K562 (cell line): ENCODE measurements at regions not wholly inside any gene's neighbourhood (a gene's known extent, or its start where the extent isn't known, plus 50 kb on each side); places are given as distances from the start of the nearest gene placed in this dataset.

Source experiments
- ATAC-seq: fragments of 200-7000 bp; cut with Tn5 transposase; 3 replicates; pipeline ENCODE4 v1.9.1; 2020; ENCODE audit warnings: moderate library complexity
- BruUV-seq: library from RNA; stranded (reverse); fragments of 400-500 nt; replicated peaks from 2 replicates; lab custom pipeline; 2021; lab: Mats Ljungman, UMichigan
- CTCF ChIA-PET: fragments of 300-600 bp; formaldehyde crosslinking; extraction: SDS; loops from one replicate; lab custom pipeline; 2021; ENCODE audit warnings: low intra/inter-chr PET ratio; lab: Yijun Ruan, JAX
- POLR2A ChIA-PET: fragments of 300-600, 350-650 bp; sonication (Branson Sonifier 250); formaldehyde crosslinking; extraction: SDS; loops from one replicate; lab custom pipeline; 2021; ENCODE audit warnings: antibody characterized with exemption, inconsistent platforms; lab: Yijun Ruan, JAX
- DNase-seq, 4 experiments: peaks; one replicate each; pipeline versions ENCODE4 v3.0.0 to v3.0.0-alpha.2; 2011 to 2018; ENCODE audit warnings: low spot score in 3 of 4, mixed read lengths in 3 of 4; ENCODE audit errors: extremely low read depth in 1 of 4
- FAIRE-seq: peaks from 2 replicates; lab custom pipeline; 2011; peaks lifted over from hg19 to GRCh38; lab: Jason Lieb, UNC
- H2AFZ ChIP-seq: 2 replicates; pipeline ENCODE4 v1.6.0; 2011; ENCODE audit warnings: low read depth, low read length, control low read depth, inconsistent platforms
- H3K27ac ChIP-seq: fragments of 200-600 bp; 3 replicates; pipeline ENCODE4 v1.8.0; 2011; ENCODE audit warnings: low read depth, mild to moderate bottlenecking, control low read depth, inconsistent platforms, low read length, moderate library complexity, mixed read lengths; ENCODE audit errors: extremely low read depth
- H3K27me3 ChIP-seq, 2 experiments: fragments of 300-600 bp in 1 of 2; 2 replicates in 1 of 2; 3 replicates in 1 of 2; pipeline versions ENCODE4 v1.6.0 to v1.8.0; 2011; ENCODE audit warnings: inconsistent platforms in 2 of 2, low read length in 2 of 2, mild to moderate bottlenecking in 1 of 2, mixed read lengths in 1 of 2, moderate library complexity in 1 of 2; ENCODE audit not compliant: control insufficient read depth in 2 of 2, insufficient read depth in 2 of 2
- H3K36me3 ChIP-seq: fragments of 300-600 bp; 3 replicates; pipeline ENCODE4 v1.8.0; 2011; ENCODE audit warnings: mild to moderate bottlenecking, low read length, inconsistent platforms; ENCODE audit not compliant: control insufficient read depth, insufficient read depth
- H3K4me1 ChIP-seq, 2 experiments: fragments of 200-600 bp in 1 of 2; replicated peaks in 1 of 2; 2 replicates in 1 of 2; 3 replicates in 1 of 2; pipeline versions ENCODE4 v1.5.1 to v1.8.0; 2011; ENCODE audit warnings: inconsistent platforms in 2 of 2, low read length in 2 of 2, mild to moderate bottlenecking in 1 of 2, mixed read lengths in 1 of 2, moderate library complexity in 1 of 2; ENCODE audit not compliant: control insufficient read depth in 2 of 2, insufficient read depth in 2 of 2
- H3K4me2 ChIP-seq: 2 replicates; pipeline ENCODE4 v1.6.1; 2011; ENCODE audit warnings: low read length, control low read depth, inconsistent platforms, mixed read lengths; ENCODE audit not compliant: insufficient read depth
- H3K4me3 ChIP-seq: fragments of 200-600 bp; sonication (generic), shearing (Covaris generic); 2 replicates; pipeline ENCODE4 v1.5.1; 2016; ENCODE audit warnings: control low read depth, inconsistent platforms
- H3K79me2 ChIP-seq: fragments of 200-600 bp; 3 replicates; pipeline ENCODE4 v1.8.0; 2011; ENCODE audit warnings: low read length, inconsistent platforms; ENCODE audit not compliant: control insufficient read depth, insufficient read depth
- H3K9ac ChIP-seq, 2 experiments: 2 replicates each; pipeline versions ENCODE4 v1.6.0 to v1.6.1; 2011; ENCODE audit warnings: low read depth in 2 of 2, low read length in 2 of 2, control low read depth in 1 of 2, inconsistent platforms in 1 of 2, mild to moderate bottlenecking in 1 of 2, mixed read lengths in 1 of 2; ENCODE audit not compliant: insufficient read depth in 1 of 2
- H3K9me1 ChIP-seq: one replicate; pipeline ENCODE4 v1.6.0; 2011; ENCODE audit warnings: inconsistent platforms, mild to moderate bottlenecking, low read length, moderate library complexity; ENCODE audit not compliant: control insufficient read depth, insufficient read depth
- H3K9me3 ChIP-seq: replicated peaks from 2 replicates; pipeline ENCODE4 v1.5.1; 2011; ENCODE audit warnings: low read depth, low read length, inconsistent platforms; ENCODE audit not compliant: control insufficient read depth, insufficient read depth
- H4K20me1 ChIP-seq: replicated peaks from 2 replicates; pipeline ENCODE4 v1.6.1; 2011; ENCODE audit warnings: low read length, inconsistent platforms, mixed read lengths; ENCODE audit not compliant: control insufficient read depth, insufficient read depth
- BCLAF1 ChIP-seq, 2 experiments: fragments of 450-650 bp in 1 of 2; IDR thresholded peaks; 2 replicates each; pipeline ENCODE4 v1.6.1; 2011 to 2017; ENCODE audit warnings: low read depth in 2 of 2, antibody characterized with exemption in 1 of 2, borderline replicate concordance in 1 of 2, low read length in 1 of 2, mild to moderate bottlenecking in 1 of 2, mixed read lengths in 1 of 2; ENCODE audit not compliant: control insufficient read depth in 1 of 2
- ESRRA ChIP-seq: fragments of 450-650 bp; IDR thresholded peaks from 2 replicates; pipeline ENCODE4 v1.6.1; 2014; ENCODE audit warnings: low read depth, mild to moderate bottlenecking, moderate library complexity, borderline replicate concordance
- FIP1L1 ChIP-seq: fragments of 200-400 bp; formaldehyde crosslinking; IDR thresholded peaks from 2 replicates; pipeline ENCODE4 v1.6.1; 2018; ENCODE audit warnings: mild to moderate bottlenecking, low read depth, low read length; ENCODE audit not compliant: poor library complexity, severe bottlenecking
- FOXJ2 ChIP-seq: fragments of 200-800 bp; sonication (Bioruptor generic); IDR thresholded peaks from 2 replicates; pipeline ENCODE4 v1.6.1; 2016; ENCODE audit warnings: missing genetic modification characterization, missing compliant biosample characterization
- ILF3 ChIP-seq: fragments of 450-650 bp; IDR thresholded peaks from 2 replicates; pipeline ENCODE4 v1.6.1; 2018; ENCODE audit warnings: antibody characterized with exemption, mild to moderate bottlenecking, moderate library complexity, borderline replicate concordance
- KLF13 ChIP-seq: fragments of 450-650 bp; IDR thresholded peaks from 2 replicates; pipeline ENCODE4 v1.6.1; 2016; ENCODE audit warnings: missing genetic modification characterization, low read depth, mild to moderate bottlenecking, missing compliant biosample characterization, moderate library complexity, borderline replicate concordance
- NR2F6 ChIP-seq: fragments of 450-650 bp; formaldehyde crosslinking; IDR thresholded peaks from 2 replicates; pipeline ENCODE4 v1.4.0; 2020; ENCODE audit warnings: mild to moderate bottlenecking
- NR4A1 ChIP-seq, 2 experiments: fragments of 250-450 bp in 1 of 2; fragments of 450-650 bp in 1 of 2; sonication (Bioruptor Pico) in 1 of 2; IDR thresholded peaks; 2 replicates each; pipeline versions ENCODE4 v1.4.0 to v1.6.1; 2016 to 2020; ENCODE audit warnings: mild to moderate bottlenecking in 2 of 2, missing compliant biosample characterization in 1 of 2, missing genetic modification characterization in 1 of 2, moderate library complexity in 1 of 2
- NRF1 ChIP-seq, 2 experiments: fragments of 450-650 bp; IDR thresholded peaks in 1 of 2; conservative IDR thresholded peaks in 1 of 2; 2 replicates each; pipeline ENCODE4 v1.6.1; 2014; ENCODE audit warnings: mild to moderate bottlenecking in 2 of 2
- PPARD ChIP-seq: fragments of 250-450 bp; sonication (Bioruptor Pico); IDR thresholded peaks from 2 replicates; pipeline ENCODE4 v1.8.0; 2022; ENCODE audit warnings: inconsistent platforms, mild to moderate bottlenecking, moderate library complexity
- PTRF ChIP-seq: fragments of 450-650 bp; IDR thresholded peaks from 2 replicates; pipeline ENCODE4 v1.6.1; 2016; ENCODE audit warnings: mild to moderate bottlenecking, missing genetic modification characterization, missing compliant biosample characterization
- RBM14 ChIP-seq: fragments of 200-400 bp; formaldehyde crosslinking; IDR thresholded peaks from 2 replicates; pipeline ENCODE4 v1.6.1; 2018; ENCODE audit warnings: low read depth, mild to moderate bottlenecking, low read length, moderate library complexity, borderline replicate concordance; ENCODE audit not compliant: insufficient read depth
- RBM15 ChIP-seq: fragments of 200-400 bp; formaldehyde crosslinking; IDR thresholded peaks from 2 replicates; pipeline ENCODE4 v1.6.1; 2018; ENCODE audit warnings: mild to moderate bottlenecking, low read length, moderate library complexity; ENCODE audit not compliant: insufficient read depth
- SETDB1 ChIP-seq: IDR thresholded peaks from one replicate; pipeline ENCODE4 v1.6.1; 2012; ENCODE audit warnings: low read length, control low read depth, inconsistent platforms
- U2AF1 ChIP-seq: fragments of 200-400 bp; formaldehyde crosslinking; optimal IDR thresholded peaks from 2 replicates; pipeline ENCODE3; 2017; ENCODE audit warnings: mild to moderate bottlenecking, low read depth, low read length, moderate library complexity
- ZNF77 ChIP-seq: fragments of 250-450 bp; sonication (Bioruptor Pico); IDR thresholded peaks from 2 replicates; pipeline ENCODE4 v1.5.0; 2020
- WGBS: fragments of 100-300 bp; shearing (Covaris generic); methylation state at CpG from one replicate; pipeline ENCODE4 v1.1.6; 2016; ENCODE audit warnings: low coverage, mixed read lengths; ENCODE audit not compliant: insufficient coverage; ENCODE audit errors: missing lambda C conversion rate; 5-methylcytosine and 5-hydroxymethylcytosine counted together
- in situ Hi-C: fragments of 300-500 bp; cut with MboI; formaldehyde crosslinking; loops from 4 replicates; pipeline ENCODE4 v1.15.0; 2018; ENCODE audit warnings: inconsistent platforms, mixed read lengths
- intact Hi-C: fragments of 100-400 bp; cut with micrococcal nuclease; formaldehyde crosslinking; loops from 2 replicates; pipeline ENCODE4 v1.14.2; 2022

- Histone ChIP-seq H3K4me3 (no peak overlapping the region), H2AFZ (no peak overlapping the region), H3K79me2 (no peaks in the 10 kb centered on the region), H3K36me3 (no peaks in the 10 kb centered on the region), H4K20me1 (no peaks in the 10 kb centered on the region), H3K4me2 (no peak overlapping the region), H3K9ac (no peak overlapping the region), H3K9me3 (no peaks in the 10 kb centered on the region), H3K4me1 (no peaks in the 10 kb centered on the region), H3K27ac (no peak overlapping the region), H3K27me3 (no peaks in the 10 kb centered on the region), H3K9me1 (no peaks in the 10 kb centered on the region)
- no peak for DNase-seq
- FAIRE-seq, result no peak
- no TSS peak for BruUV-seq
- ChIA-PET POLR2A (no interaction called here), CTCF (no interaction called here)
- intact Hi-C loops (no loop called here), in situ Hi-C loops (no loop called here)
- WGBS, result 46% methylated on average over 2 of the region's 2 CpGs
- no peak for ATAC-seq
- TF ChIP-seq U2AF1 (no peak), FIP1L1 (no peak), KLF13 (tag) (no peak), NR2F6 (CRISPR knock-in tag) (no peak), ILF3 (no peak), NRF1 (conservative IDR thresholded peaks at IDR 0.05 in 1 of 2, IDR thresholded peaks at IDR 0.05 in 1 of 2) (no peak), SETDB1 (no peak), BCLAF1 (IDR thresholded peaks at IDR 0.05; ENCODE audit: borderline replicate concordance in 1 of 2, control insufficient read depth in 1 of 2, low read depth in 2 of 2, low read length in 1 of 2) (no peak), RBM14 (no peak), ZNF77 (CRISPR knock-in tag) (no peak), NR4A1 (CRISPR knock-in tag; IDR thresholded peaks at IDR 0.05) (no peak), NR4A1 (tag; IDR thresholded peaks at IDR 0.05) (no peak), PTRF (tag) (no peak), RBM15 (no peak), FOXJ2 (no peak), PPARD (CRISPR knock-in tag) (no peak), ESRRA (no peak)
These were observed 356.5 kb upstream of the MTPN start for GRCh38 chr7:136333636-136334035.
